SK-N-SH treated with all-trans-retinoic acid at 6 μM for 48 hours (cell line): ENCODE measurements at regions not wholly inside any gene's neighbourhood (a gene's known extent, or its start where the extent isn't known, plus 50 kb on each side); places are given as distances from the start of the nearest gene placed in this dataset.

Source experiments
- ARNTL ChIP-seq: fragments of 450-650 bp; formaldehyde crosslinking; IDR thresholded peaks from 2 replicates; pipeline ENCODE4 v1.5.0; 2020; ENCODE audit warnings: low read depth, mild to moderate bottlenecking, moderate library complexity, borderline replicate concordance
- GLIS3 ChIP-seq: fragments of 250-450 bp; sonication (Bioruptor Pico); IDR thresholded peaks from 2 replicates; pipeline ENCODE4 v1.5.0; 2020; ENCODE audit warnings: mild to moderate bottlenecking, moderate library complexity
- PPARA ChIP-seq: fragments of 250-450 bp; sonication (Bioruptor Pico); IDR thresholded peaks from 2 replicates; pipeline ENCODE4 v1.5.0; 2020; ENCODE audit warnings: mild to moderate bottlenecking, borderline replicate concordance
- RARB ChIP-seq: fragments of 250-450 bp; sonication (Bioruptor Pico); IDR thresholded peaks from 2 replicates; pipeline ENCODE4 v1.8.0; 2021; ENCODE audit warnings: mild to moderate bottlenecking, moderate library complexity
- SNAI2 ChIP-seq: fragments of 250-450 bp; sonication (Bioruptor Pico); IDR thresholded peaks from 2 replicates; pipeline ENCODE4 v1.5.0; 2020; ENCODE audit warnings: mild to moderate bottlenecking, moderate library complexity
- TCF4 ChIP-seq: fragments of 250-450 bp; sonication (Bioruptor Pico); IDR thresholded peaks from 2 replicates; pipeline ENCODE4 v1.8.0; 2021; ENCODE audit warnings: mild to moderate bottlenecking, moderate library complexity, borderline replicate concordance
- ZFP3 ChIP-seq: fragments of 250-450 bp; sonication (Bioruptor Pico); IDR thresholded peaks from 2 replicates; pipeline ENCODE4 v1.5.0; 2020; ENCODE audit warnings: mild to moderate bottlenecking, moderate library complexity
- ZFP30 ChIP-seq: fragments of 450-650 bp; formaldehyde crosslinking; IDR thresholded peaks from 2 replicates; pipeline ENCODE4 v1.5.0; 2022; ENCODE audit warnings: mild to moderate bottlenecking, moderate library complexity
- ZNF565 ChIP-seq: fragments of 450-650 bp; formaldehyde crosslinking; conservative IDR thresholded peaks from 2 replicates; pipeline ENCODE4 v1.5.0; 2020; ENCODE audit warnings: low read depth, mild to moderate bottlenecking, moderate library complexity
- ZNF8 ChIP-seq: fragments of 450-650 bp; formaldehyde crosslinking; IDR thresholded peaks from 2 replicates; pipeline ENCODE4 v1.5.0; 2020; ENCODE audit warnings: mild to moderate bottlenecking, moderate library complexity
- TF ChIP-seq, protein P1 (sequence below): fragments of 250-450 bp; sonication (Bioruptor Pico); IDR thresholded peaks from 2 replicates; pipeline ENCODE4 v1.5.1; 2021; ENCODE audit warnings: mild to moderate bottlenecking, moderate library complexity
- TF ChIP-seq, protein P2 (sequence below): fragments of 250-450 bp; sonication (Bioruptor Pico); IDR thresholded peaks from 2 replicates; pipeline ENCODE4 v1.8.0; 2020; ENCODE audit warnings: mild to moderate bottlenecking, moderate library complexity, borderline replicate concordance
- TF ChIP-seq, protein P3 (sequence below): fragments of 250-450 bp; sonication (Bioruptor Pico); IDR thresholded peaks from 2 replicates; pipeline ENCODE4 v1.5.1; 2020; ENCODE audit warnings: low read depth, mild to moderate bottlenecking, moderate library complexity

DNA sequence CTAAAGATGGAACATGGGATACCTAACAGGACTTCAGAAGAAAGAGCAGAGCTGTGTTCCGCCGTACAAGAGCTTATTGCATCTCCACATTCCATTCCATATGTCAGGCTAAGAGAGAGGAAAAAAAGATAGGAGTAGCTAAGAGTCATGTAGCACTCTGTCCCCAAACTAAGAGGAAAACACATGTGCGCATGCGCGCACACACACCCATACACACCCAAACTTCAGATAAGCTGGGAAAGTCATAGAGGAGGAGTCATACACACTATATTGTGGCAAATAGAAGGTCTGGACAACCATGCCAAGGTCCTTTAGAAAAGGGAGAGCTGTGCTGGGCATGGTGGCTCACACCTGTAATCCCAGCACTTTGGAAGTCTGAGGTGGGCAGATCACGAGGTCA lies 132.4 kb downstream of the RAB11FIP2 start:
- no peak for TF ChIP-seq ZNF565 (CRISPR knock-in tag)
- TF ChIP-seq, protein P1, sequence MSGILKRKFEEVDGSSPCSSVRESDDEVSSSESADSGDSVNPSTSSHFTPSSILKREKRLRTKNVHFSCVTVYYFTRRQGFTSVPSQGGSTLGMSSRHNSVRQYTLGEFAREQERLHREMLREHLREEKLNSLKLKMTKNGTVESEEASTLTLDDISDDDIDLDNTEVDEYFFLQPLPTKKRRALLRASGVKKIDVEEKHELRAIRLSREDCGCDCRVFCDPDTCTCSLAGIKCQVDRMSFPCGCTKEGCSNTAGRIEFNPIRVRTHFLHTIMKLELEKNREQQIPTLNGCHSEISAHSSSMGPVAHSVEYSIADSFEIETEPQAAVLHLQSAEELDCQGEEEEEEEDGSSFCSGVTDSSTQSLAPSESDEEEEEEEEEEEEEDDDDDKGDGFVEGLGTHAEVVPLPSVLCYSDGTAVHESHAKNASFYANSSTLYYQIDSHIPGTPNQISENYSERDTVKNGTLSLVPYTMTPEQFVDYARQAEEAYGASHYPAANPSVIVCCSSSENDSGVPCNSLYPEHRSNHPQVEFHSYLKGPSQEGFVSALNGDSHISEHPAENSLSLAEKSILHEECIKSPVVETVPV (CRISPR knock-in tag): no peak
- no peak for TF ChIP-seq RARB (CRISPR knock-in tag)
- TF ChIP-seq ARNTL (CRISPR knock-in tag): no peak
- TF ChIP-seq ZFP30 (CRISPR knock-in tag): no peak
- no peak for TF ChIP-seq GLIS3
- TF ChIP-seq TCF4 (CRISPR knock-in tag): no peak
- TF ChIP-seq PPARA (CRISPR knock-in tag): no peak
- TF ChIP-seq, protein P2, sequence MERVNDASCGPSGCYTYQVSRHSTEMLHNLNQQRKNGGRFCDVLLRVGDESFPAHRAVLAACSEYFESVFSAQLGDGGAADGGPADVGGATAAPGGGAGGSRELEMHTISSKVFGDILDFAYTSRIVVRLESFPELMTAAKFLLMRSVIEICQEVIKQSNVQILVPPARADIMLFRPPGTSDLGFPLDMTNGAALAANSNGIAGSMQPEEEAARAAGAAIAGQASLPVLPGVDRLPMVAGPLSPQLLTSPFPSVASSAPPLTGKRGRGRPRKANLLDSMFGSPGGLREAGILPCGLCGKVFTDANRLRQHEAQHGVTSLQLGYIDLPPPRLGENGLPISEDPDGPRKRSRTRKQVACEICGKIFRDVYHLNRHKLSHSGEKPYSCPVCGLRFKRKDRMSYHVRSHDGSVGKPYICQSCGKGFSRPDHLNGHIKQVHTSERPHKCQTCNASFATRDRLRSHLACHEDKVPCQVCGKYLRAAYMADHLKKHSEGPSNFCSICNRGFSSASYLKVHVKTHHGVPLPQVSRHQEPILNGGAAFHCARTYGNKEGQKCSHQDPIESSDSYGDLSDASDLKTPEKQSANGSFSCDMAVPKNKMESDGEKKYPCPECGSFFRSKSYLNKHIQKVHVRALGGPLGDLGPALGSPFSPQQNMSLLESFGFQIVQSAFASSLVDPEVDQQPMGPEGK (CRISPR knock-in tag): no peak
- TF ChIP-seq, protein P3, sequence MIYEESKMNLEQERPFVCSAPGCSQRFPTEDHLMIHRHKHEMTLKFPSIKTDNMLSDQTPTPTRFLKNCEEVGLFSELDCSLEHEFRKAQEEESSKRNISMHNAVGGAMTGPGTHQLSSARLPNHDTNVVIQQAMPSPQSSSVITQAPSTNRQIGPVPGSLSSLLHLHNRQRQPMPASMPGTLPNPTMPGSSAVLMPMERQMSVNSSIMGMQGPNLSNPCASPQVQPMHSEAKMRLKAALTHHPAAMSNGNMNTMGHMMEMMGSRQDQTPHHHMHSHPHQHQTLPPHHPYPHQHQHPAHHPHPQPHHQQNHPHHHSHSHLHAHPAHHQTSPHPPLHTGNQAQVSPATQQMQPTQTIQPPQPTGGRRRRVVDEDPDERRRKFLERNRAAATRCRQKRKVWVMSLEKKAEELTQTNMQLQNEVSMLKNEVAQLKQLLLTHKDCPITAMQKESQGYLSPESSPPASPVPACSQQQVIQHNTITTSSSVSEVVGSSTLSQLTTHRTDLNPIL (CRISPR knock-in tag): no peak
- TF ChIP-seq ZNF8 (CRISPR knock-in tag): no peak
- no peak for TF ChIP-seq SNAI2 (CRISPR knock-in tag)
- no peak for TF ChIP-seq ZFP3
